ENCODE measurements at regions not wholly inside any gene's neighbourhood (a gene's known extent, or its start where the extent isn't known, plus 50 kb on each side); places are given as distances from the start of the nearest gene placed in this dataset.
"Not testable (repeated sequence)": the region's sequence is repeated elsewhere in the genome, so short reads cannot be mapped to it uniquely, and the experiment has no call there.

GRCh38 chr2:7694076-7694985 is 777.1 kb downstream of the RNF144A start:
- Histone ChIP-seq H3K27me3 (peaks cover 4% of the 10 kb centered on the region), H3K4me3 (ENCODE audit: low read depth in 1 of 2, low read length in 1 of 2) (no peak overlapping the region), H3K36me3 (no peaks in the 10 kb centered on the region), H3K27ac (no peak overlapping the region), H3K4me1 (ENCODE audit: control insufficient read depth in 1 of 2, insufficient read depth in 1 of 2, low read depth in 1 of 2, low read length in 1 of 2) (no peaks in the 10 kb centered on the region), H3K9me3 (no peaks in the 10 kb centered on the region)
- TF ChIP-seq CTCF (IDR thresholded peaks at IDR 0.05) = no peak

- H3K9me3 ChIP-seq; H3K4me3 ChIP-seq (ENCODE audit: low read depth in 1 of 2, low read length in 1 of 2); H3K27me3 ChIP-seq; H3K4me1 ChIP-seq (ENCODE audit: control insufficient read depth in 1 of 2, insufficient read depth in 1 of 2, low read depth in 1 of 2, low read length in 1 of 2); H3K36me3 ChIP-seq; H3K27ac ChIP-seq: not testable (repeated sequence)
These were observed 779.3 kb downstream of the RNF144A start for GRCh38 chr2:7696556-7696955.

GRCh38 chr2:7697052-7697451 is 779.8 kb downstream of the RNF144A start:
- Histone ChIP-seq H3K4me3 (ENCODE audit: low read depth in 1 of 2, low read length in 1 of 2) (no peak overlapping the region), H3K27ac (no peak overlapping the region), H3K4me1 (ENCODE audit: control insufficient read depth in 1 of 2, insufficient read depth in 1 of 2, low read depth in 1 of 2, low read length in 1 of 2) (no peaks in the 10 kb centered on the region), H3K27me3 (peaks cover 4% of the 10 kb centered on the region), H3K36me3 (no peaks in the 10 kb centered on the region), H3K9me3 (no peaks in the 10 kb centered on the region)
- no peak for TF ChIP-seq CTCF (IDR thresholded peaks at IDR 0.05)

GRCh38 chr2:7701791-7702190 is 784.6 kb downstream of the RNF144A start:
- Histone ChIP-seq H3K27ac (no peak overlapping the region), H3K27me3 (no peaks in the 10 kb centered on the region), H3K9me3 (no peaks in the 10 kb centered on the region), H3K36me3 (no peaks in the 10 kb centered on the region), H3K4me1 (ENCODE audit: control insufficient read depth in 1 of 2, insufficient read depth in 1 of 2, low read depth in 1 of 2, low read length in 1 of 2) (no peaks in the 10 kb centered on the region), H3K4me3 (ENCODE audit: low read depth in 1 of 2, low read length in 1 of 2) (no peak overlapping the region)
- TF ChIP-seq CTCF (IDR thresholded peaks at IDR 0.05) = no peak

GRCh38 chr2:7703048-7703447 is 785.8 kb downstream of the RNF144A start:
- Histone ChIP-seq H3K27ac (no peak overlapping the region), H3K27me3 (no peaks in the 10 kb centered on the region), H3K36me3 (no peaks in the 10 kb centered on the region), H3K4me3 (ENCODE audit: low read depth in 1 of 2, low read length in 1 of 2) (no peak overlapping the region), H3K4me1 (ENCODE audit: control insufficient read depth in 1 of 2, insufficient read depth in 1 of 2, low read depth in 1 of 2, low read length in 1 of 2) (no peaks in the 10 kb centered on the region), H3K9me3 (no peaks in the 10 kb centered on the region)
- no peak for TF ChIP-seq CTCF (IDR thresholded peaks at IDR 0.05)

GRCh38 chr2:7703543-7704144 is 786.4 kb downstream of the RNF144A start:
- Histone ChIP-seq H3K36me3 (no peaks in the 10 kb centered on the region), H3K27ac (no peak overlapping the region), H3K9me3 (no peaks in the 10 kb centered on the region), H3K4me1 (ENCODE audit: control insufficient read depth in 1 of 2, insufficient read depth in 1 of 2, low read depth in 1 of 2, low read length in 1 of 2) (no peaks in the 10 kb centered on the region), H3K27me3 (no peaks in the 10 kb centered on the region), H3K4me3 (ENCODE audit: low read depth in 1 of 2, low read length in 1 of 2) (no peak overlapping the region)
- no peak for TF ChIP-seq CTCF (IDR thresholded peaks at IDR 0.05)
